B cell (primary cell): ENCODE measurements at regions not wholly inside any gene's neighbourhood (a gene's known extent, or its start where the extent isn't known, plus 50 kb on each side); places are given as distances from the start of the nearest gene placed in this dataset.

ENCODE experiments used
- EZH2 ChIP-seq: IDR thresholded peaks from 2 replicates; pipeline ENCODE4 v1.6.1; 2012; ENCODE audit warnings: borderline replicate concordance, low read depth, mild to moderate bottlenecking, moderate library complexity, low read length; ENCODE audit not compliant: insufficient read depth, poor library complexity, severe bottlenecking
- TF ChIP-seq, protein P1 (sequence below): fragments of 200-600 bp; IDR thresholded peaks from one replicate; pipeline ENCODE4 v1.8.0; 2022; ENCODE audit warnings: antibody characterized with exemption, mild to moderate bottlenecking

GRCh38 chr3:103170651-103171050 lies 735.8 kb downstream of the ZPLD1 start:
- TF ChIP-seq, protein P1, sequence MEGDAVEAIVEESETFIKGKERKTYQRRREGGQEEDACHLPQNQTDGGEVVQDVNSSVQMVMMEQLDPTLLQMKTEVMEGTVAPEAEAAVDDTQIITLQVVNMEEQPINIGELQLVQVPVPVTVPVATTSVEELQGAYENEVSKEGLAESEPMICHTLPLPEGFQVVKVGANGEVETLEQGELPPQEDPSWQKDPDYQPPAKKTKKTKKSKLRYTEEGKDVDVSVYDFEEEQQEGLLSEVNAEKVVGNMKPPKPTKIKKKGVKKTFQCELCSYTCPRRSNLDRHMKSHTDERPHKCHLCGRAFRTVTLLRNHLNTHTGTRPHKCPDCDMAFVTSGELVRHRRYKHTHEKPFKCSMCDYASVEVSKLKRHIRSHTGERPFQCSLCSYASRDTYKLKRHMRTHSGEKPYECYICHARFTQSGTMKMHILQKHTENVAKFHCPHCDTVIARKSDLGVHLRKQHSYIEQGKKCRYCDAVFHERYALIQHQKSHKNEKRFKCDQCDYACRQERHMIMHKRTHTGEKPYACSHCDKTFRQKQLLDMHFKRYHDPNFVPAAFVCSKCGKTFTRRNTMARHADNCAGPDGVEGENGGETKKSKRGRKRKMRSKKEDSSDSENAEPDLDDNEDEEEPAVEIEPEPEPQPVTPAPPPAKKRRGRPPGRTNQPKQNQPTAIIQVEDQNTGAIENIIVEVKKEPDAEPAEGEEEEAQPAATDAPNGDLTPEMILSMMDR = no peak
- TF ChIP-seq EZH2 = no peak
